Right lobe of liver (tissue), 4 donors: ENCODE measurements at regions not wholly inside any gene's neighbourhood (a gene's known extent, or its start where the extent isn't known, plus 50 kb on each side); places are given as distances from the start of the nearest gene placed in this dataset.

Experiments
- CTCF ChIP-seq, 4 donors: fragments of 200-600 bp in 3 of 4; fragments of 450-650 bp in 1 of 4; IDR thresholded peaks; one replicate each; pipeline versions ENCODE4 v1.5.1 to v1.8.0; 2016 to 2022; ENCODE audit warnings: antibody characterized with exemption in 4 of 4, mild to moderate bottlenecking in 2 of 4
- POLR2A ChIP-seq: fragments of 450-650 bp; IDR thresholded peaks from one replicate; pipeline ENCODE4 v1.6.1; 2017; ENCODE audit warnings: antibody characterized with exemption, mild to moderate bottlenecking
- donor health status: DM: no; HTN: no; CAD: no.
- donor health status: DM: no; HTN: no; CAD: no.
- donor health status: DM: no; HTN: yes; CAD: no.

- TF ChIP-seq CTCF (IDR thresholded peaks at IDR 0.05): no peak
- TF ChIP-seq POLR2A: no peak
Measured at GRCh38 chr1:218538341-218538740, 193.2 kb downstream of the TGFB2 start.
